GM12878 (cell line): ENCODE measurements at regions not wholly inside any gene's neighbourhood (a gene's known extent, or its start where the extent isn't known, plus 50 kb on each side); places are given as distances from the start of the nearest gene placed in this dataset.
"Not testable (repeated sequence)": the region's sequence is repeated elsewhere in the genome, so short reads cannot be mapped to it uniquely, and the experiment has no call there.

Experiments used
- BCL11A ChIP-seq: IDR thresholded peaks from 2 replicates; pipeline ENCODE4 v1.6.1; 2011; ENCODE audit warnings: low read depth, low read length
- BHLHE40 ChIP-seq, 2 experiments: fragments of 450-650 bp in 1 of 2; IDR thresholded peaks; 2 replicates each; pipeline ENCODE4 v1.6.1; 2011 to 2017; ENCODE audit warnings: low read depth in 2 of 2, borderline replicate concordance in 1 of 2, improper control_type of control experiment in 1 of 2, low read length in 1 of 2, mild to moderate bottlenecking in 1 of 2
- EP300 ChIP-seq, 2 experiments: fragments of 150-350 bp in 1 of 2; IDR thresholded peaks; 2 replicates each; pipeline ENCODE4 v1.6.1; 2011 to 2012; ENCODE audit warnings: low read depth in 2 of 2, low read length in 2 of 2, borderline replicate concordance in 1 of 2, improper control_type of control experiment in 1 of 2, inconsistent platforms in 1 of 2; ENCODE audit not compliant: control insufficient read depth in 1 of 2
- GABPA ChIP-seq: IDR thresholded peaks from 2 replicates; pipeline ENCODE4 v1.6.1; 2014; ENCODE audit warnings: antibody characterized with exemption, low read depth, mild to moderate bottlenecking, inconsistent platforms
- POLR2AphosphoS5 ChIP-seq: IDR thresholded peaks from 2 replicates; pipeline ENCODE4 v1.6.1; 2011; ENCODE audit warnings: mild to moderate bottlenecking, low read length, inconsistent platforms
- RFX5 ChIP-seq: IDR thresholded peaks from 2 replicates; pipeline ENCODE4 v1.6.1; 2011; ENCODE audit warnings: low read depth, low read length, improper control_type of control experiment
- SREBF1 ChIP-seq: IDR thresholded peaks from 2 replicates; pipeline ENCODE4 v1.6.1; 2012; ENCODE audit warnings: mild to moderate bottlenecking, low read length
- YY1 ChIP-seq: IDR thresholded peaks from 2 replicates; pipeline ENCODE4 v1.6.1; 2011; ENCODE audit warnings: low read depth, mild to moderate bottlenecking, low read length
- TF ChIP-seq, protein P1 (sequence below), 3 experiments: IDR thresholded peaks in 2 of 3; conservative IDR thresholded peaks in 1 of 3; 2 replicates each; pipeline ENCODE4 v1.5.1; 2011; ENCODE audit warnings: low read depth in 3 of 3, low read length in 3 of 3, mild to moderate bottlenecking in 3 of 3, control low read depth in 2 of 3, moderate library complexity in 2 of 3, inconsistent platforms in 1 of 3, mixed read lengths in 1 of 3; ENCODE audit not compliant: control insufficient read depth in 2 of 3, insufficient read depth in 1 of 3; ENCODE audit errors: extremely low read depth in 1 of 3

DNA sequence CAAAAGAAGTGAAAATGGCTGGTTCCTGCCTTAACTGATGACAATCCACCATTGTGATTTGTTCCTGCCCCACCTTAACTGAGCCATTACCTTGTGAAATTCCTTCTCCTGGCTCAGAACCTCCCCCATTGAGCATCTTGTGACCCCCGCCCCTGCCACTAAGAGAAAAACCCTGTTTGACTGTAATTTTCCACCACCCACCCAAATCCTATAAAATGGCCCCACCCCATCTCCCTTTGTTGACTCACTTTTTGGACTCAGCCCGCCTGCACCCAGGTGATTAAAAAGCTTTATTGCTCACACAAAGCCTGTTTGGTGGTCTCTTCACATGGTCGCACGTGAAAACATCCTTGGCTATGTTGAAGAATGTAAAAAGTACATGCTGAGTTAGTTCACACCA is 197.6 kb upstream of the FBN2 start:
- TF ChIP-seq, protein P1, sequence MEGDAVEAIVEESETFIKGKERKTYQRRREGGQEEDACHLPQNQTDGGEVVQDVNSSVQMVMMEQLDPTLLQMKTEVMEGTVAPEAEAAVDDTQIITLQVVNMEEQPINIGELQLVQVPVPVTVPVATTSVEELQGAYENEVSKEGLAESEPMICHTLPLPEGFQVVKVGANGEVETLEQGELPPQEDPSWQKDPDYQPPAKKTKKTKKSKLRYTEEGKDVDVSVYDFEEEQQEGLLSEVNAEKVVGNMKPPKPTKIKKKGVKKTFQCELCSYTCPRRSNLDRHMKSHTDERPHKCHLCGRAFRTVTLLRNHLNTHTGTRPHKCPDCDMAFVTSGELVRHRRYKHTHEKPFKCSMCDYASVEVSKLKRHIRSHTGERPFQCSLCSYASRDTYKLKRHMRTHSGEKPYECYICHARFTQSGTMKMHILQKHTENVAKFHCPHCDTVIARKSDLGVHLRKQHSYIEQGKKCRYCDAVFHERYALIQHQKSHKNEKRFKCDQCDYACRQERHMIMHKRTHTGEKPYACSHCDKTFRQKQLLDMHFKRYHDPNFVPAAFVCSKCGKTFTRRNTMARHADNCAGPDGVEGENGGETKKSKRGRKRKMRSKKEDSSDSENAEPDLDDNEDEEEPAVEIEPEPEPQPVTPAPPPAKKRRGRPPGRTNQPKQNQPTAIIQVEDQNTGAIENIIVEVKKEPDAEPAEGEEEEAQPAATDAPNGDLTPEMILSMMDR (IDR thresholded peaks at IDR 0.05 in 2 of 3, conservative IDR thresholded peaks at IDR 0.05 in 1 of 3; ENCODE audit: control insufficient read depth in 2 of 3, extremely low read depth in 1 of 3, insufficient read depth in 1 of 3, low read depth in 3 of 3, low read length in 3 of 3), result not testable (repeated sequence)
- not testable (repeated sequence) for TF ChIP-seq RFX5; SREBF1; POLR2AphosphoS5; BHLHE40 (IDR thresholded peaks at IDR 0.05; ENCODE audit: borderline replicate concordance in 1 of 2, low read depth in 2 of 2, low read length in 1 of 2); GABPA; BCL11A; EP300 (IDR thresholded peaks at IDR 0.05; ENCODE audit: borderline replicate concordance in 1 of 2, control insufficient read depth in 1 of 2, low read depth in 2 of 2, low read length in 2 of 2); YY1
